Activated CD4-positive, alpha-beta memory T cell treated with anti-CD3 and anti-CD28 coated beads for 36 hours (primary cell): ENCODE measurements at regions not wholly inside any gene's neighbourhood (a gene's known extent, or its start where the extent isn't known, plus 50 kb on each side); places are given as distances from the start of the nearest gene placed in this dataset.

Experiments used
- CTCF ChIA-PET: fragments of 350-600 bp; sonication (Branson Sonifier 250); formaldehyde crosslinking; loops from one replicate; lab custom pipeline; 2021; ENCODE audit warnings: antibody characterized with exemption, inconsistent platforms; lab: Charles Lee
- POLR2A ChIA-PET: fragments of 350-600 bp; sonication (Branson Sonifier 250); formaldehyde crosslinking; loops from one replicate; lab custom pipeline; 2021; ENCODE audit warnings: antibody characterized with exemption; lab: Charles Lee
- DNase-seq: peaks from one replicate; pipeline ENCODE4 v3.0.0-alpha.2; 2020
- H3K27ac Mint-ChIP-seq: one replicate; pipeline ENCODE4 v1.8.0; 2021; ENCODE audit warnings: mixed read lengths
- H3K27me3 Mint-ChIP-seq: one replicate; pipeline ENCODE4 v1.8.0; 2021; ENCODE audit warnings: mixed read lengths
- H3K36me3 Mint-ChIP-seq: one replicate; pipeline ENCODE4 v1.8.0; 2021; ENCODE audit warnings: mixed read lengths
- H3K4me1 Mint-ChIP-seq: one replicate; pipeline ENCODE4 v1.8.0; 2021; ENCODE audit warnings: low read depth, mixed read lengths
- H3K4me3 Mint-ChIP-seq: one replicate; pipeline ENCODE4 v1.8.0; 2021; ENCODE audit warnings: mild to moderate bottlenecking, mixed read lengths
- H3K9me3 Mint-ChIP-seq: one replicate; pipeline ENCODE4 v1.8.0; 2021; ENCODE audit warnings: mixed read lengths
- intact Hi-C: fragments of 100-400 bp; cut with micrococcal nuclease; formaldehyde crosslinking; loops from one replicate; pipeline ENCODE4 v1.15.1; 2023

GRCh38 chr9:80049096-80049782, 477.5 kb downstream of the TLE4 start:
- no peak for DNase-seq
- CTCF ChIA-PET: no interaction called here
- POLR2A ChIA-PET: no interaction called here
- H3K27me3 Mint-ChIP-seq: peaks cover 3% of the 10 kb centered on the region
- no peak overlapping the region for H3K4me3 Mint-ChIP-seq
- no peaks in the 10 kb centered on the region for H3K4me1 Mint-ChIP-seq
- H3K9me3 Mint-ChIP-seq: peaks cover 12% of the 10 kb centered on the region
- H3K27ac Mint-ChIP-seq: no peak overlapping the region
- no peaks in the 10 kb centered on the region for H3K36me3 Mint-ChIP-seq
- intact Hi-C loops: no loop called here

DNA sequence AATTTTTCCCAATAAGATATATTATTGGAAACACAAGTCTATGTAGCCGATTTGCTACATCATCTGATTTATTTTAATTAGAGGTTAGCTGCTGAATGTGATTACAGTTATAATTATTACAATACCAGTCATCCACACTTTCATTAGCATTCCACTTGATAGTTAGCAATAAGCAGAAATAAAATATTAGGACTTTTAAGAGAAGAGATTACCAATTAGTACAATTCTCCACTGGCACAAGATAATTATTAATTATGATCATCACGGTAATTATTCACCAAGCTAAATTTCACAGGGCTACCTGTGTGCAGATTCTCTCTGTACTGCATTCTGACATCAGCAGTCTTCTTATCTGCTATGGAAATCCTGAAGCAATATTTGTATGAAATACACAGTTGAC, 474.7 kb downstream of the TLE4 start:
- no peaks in the 10 kb centered on the region for H3K4me1 Mint-ChIP-seq
- H3K4me3 Mint-ChIP-seq: no peak overlapping the region
- H3K9me3 Mint-ChIP-seq: peaks cover under 1% of the 10 kb centered on the region
- no peak overlapping the region for H3K27ac Mint-ChIP-seq
- H3K27me3 Mint-ChIP-seq: peaks cover 3% of the 10 kb centered on the region
- no peak for DNase-seq
- ChIA-PET POLR2A (no interaction called here), CTCF (no interaction called here)
- intact Hi-C loops: no loop called here
- H3K36me3 Mint-ChIP-seq: no peaks in the 10 kb centered on the region

GRCh38 chr9:80041821-80042220, 470.1 kb downstream of the TLE4 start:
- H3K27me3 Mint-ChIP-seq: no peaks in the 10 kb centered on the region
- no peak for DNase-seq
- no peaks in the 10 kb centered on the region for H3K9me3 Mint-ChIP-seq
- intact Hi-C loops: no loop called here
- no peaks in the 10 kb centered on the region for H3K36me3 Mint-ChIP-seq
- H3K4me3 Mint-ChIP-seq: no peak overlapping the region
- H3K27ac Mint-ChIP-seq: no peak overlapping the region
- no peaks in the 10 kb centered on the region for H3K4me1 Mint-ChIP-seq
- ChIA-PET CTCF (no interaction called here), POLR2A (no interaction called here)

DNA sequence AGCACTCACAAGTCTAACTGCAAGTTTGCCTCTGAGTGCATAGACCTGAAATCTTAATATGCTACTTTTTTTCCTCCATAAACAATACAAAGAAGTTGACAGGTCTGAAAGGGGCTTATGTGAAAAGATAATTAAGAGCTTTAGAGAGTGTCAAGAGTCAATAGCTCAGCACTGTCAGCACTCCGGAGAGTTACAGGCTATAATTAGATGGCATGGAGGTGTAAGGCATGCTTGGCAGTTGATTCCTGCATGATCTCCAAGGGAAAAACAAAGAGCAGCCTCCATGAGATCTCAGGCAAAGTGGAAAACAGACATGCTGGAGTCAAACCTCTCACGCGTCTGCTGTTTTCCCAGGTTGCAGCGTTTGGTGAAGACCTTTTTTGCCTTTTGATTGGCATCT, 468.7 kb downstream of the TLE4 start:
- DNase-seq: no peak
- H3K4me1 Mint-ChIP-seq: no peaks in the 10 kb centered on the region
- H3K4me3 Mint-ChIP-seq: no peak overlapping the region
- ChIA-PET CTCF (no interaction called here), POLR2A (interaction anchor here (0.6 kb wide), 1 partner anchor 468 kb away, joined by 3 read pairs; no protein-coding TSS in a partner anchor)
- no peaks in the 10 kb centered on the region for H3K9me3 Mint-ChIP-seq
- H3K27me3 Mint-ChIP-seq: no peaks in the 10 kb centered on the region
- intact Hi-C loops: no loop called here
- no peak overlapping the region for H3K27ac Mint-ChIP-seq
- H3K36me3 Mint-ChIP-seq: no peaks in the 10 kb centered on the region

- peaks cover 3% of the 10 kb centered on the region for H3K27me3 Mint-ChIP-seq
- H3K4me3 Mint-ChIP-seq: no peak overlapping the region
- ChIA-PET CTCF (no interaction called here), POLR2A (no interaction called here)
- no peaks in the 10 kb centered on the region for H3K36me3 Mint-ChIP-seq
- H3K9me3 Mint-ChIP-seq: peaks cover 8% of the 10 kb centered on the region
- no peak for DNase-seq
- intact Hi-C loops: no loop called here
- H3K4me1 Mint-ChIP-seq: no peaks in the 10 kb centered on the region
- no peak overlapping the region for H3K27ac Mint-ChIP-seq
Measured at GRCh38 chr9:80030801-80031200, 459.0 kb downstream of the TLE4 start.

DNA sequence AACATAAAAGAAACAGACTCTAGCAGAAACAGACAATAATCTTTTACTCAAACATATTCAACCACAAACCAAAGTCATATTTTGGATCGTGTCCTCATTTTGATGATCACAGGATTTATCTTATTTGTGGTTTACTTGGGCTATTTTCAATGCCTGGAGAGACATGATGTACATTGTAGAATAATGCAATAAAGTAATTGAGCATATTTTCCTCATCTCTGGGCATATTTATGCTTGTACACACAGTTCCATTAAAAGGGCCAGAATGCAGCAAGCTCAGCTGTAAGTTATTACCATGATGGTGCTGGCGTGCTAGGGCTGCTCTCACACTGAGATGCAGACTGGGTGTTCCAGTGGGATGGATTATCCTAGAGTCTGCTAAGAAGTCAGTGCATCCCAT, 456.7 kb downstream of the TLE4 start:
- intact Hi-C loops: no loop called here
- H3K9me3 Mint-ChIP-seq: peaks cover 6% of the 10 kb centered on the region
- H3K36me3 Mint-ChIP-seq: no peaks in the 10 kb centered on the region
- H3K27ac Mint-ChIP-seq: no peak overlapping the region
- no peak overlapping the region for H3K4me3 Mint-ChIP-seq
- POLR2A ChIA-PET: no interaction called here
- peaks cover 3% of the 10 kb centered on the region for H3K27me3 Mint-ChIP-seq
- CTCF ChIA-PET: no interaction called here
- H3K4me1 Mint-ChIP-seq: no peaks in the 10 kb centered on the region
- no peak for DNase-seq

DNA sequence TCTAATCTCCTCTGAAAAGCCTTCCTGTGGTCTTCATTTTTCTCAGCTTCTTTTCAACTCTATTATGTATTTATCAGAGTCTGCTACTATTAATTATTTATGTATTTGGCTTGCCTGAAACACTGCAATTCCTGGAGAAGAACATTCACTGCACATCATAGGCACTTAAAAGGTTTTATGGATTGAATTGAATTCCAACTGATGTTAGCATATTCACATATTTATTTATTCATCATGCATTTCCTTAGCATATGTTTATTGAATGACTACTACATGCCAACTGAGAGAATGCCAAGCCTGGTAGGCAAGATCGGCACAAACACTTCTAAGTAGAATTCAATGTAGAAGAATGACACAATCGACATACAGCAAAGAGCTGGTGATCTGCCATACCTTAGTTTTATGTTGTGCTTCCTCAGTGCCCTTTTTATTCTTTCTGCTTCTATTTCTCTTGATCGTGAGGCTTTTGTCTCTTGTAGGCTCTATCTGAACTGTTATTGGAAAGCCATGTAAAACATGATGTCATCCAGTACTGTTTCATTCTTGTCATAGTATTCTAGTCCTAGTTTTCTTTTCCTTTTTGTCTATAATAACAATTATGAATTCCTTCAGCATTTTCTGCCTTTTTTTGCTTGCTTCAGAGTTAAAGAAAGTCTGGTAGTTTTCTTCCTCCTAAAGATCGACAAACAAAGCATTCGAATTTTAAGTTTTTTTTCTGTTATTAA, 454.2 kb downstream of the TLE4 start:
- Mint-ChIP-seq H3K27me3 (peaks cover 3% of the 10 kb centered on the region), H3K36me3 (no peaks in the 10 kb centered on the region), H3K27ac (no peak overlapping the region), H3K4me1 (no peaks in the 10 kb centered on the region), H3K9me3 (no peaks in the 10 kb centered on the region), H3K4me3 (no peak overlapping the region)
- intact Hi-C loops: no loop called here
- ChIA-PET CTCF (no interaction called here), POLR2A (no interaction called here)
- no peak for DNase-seq

GRCh38 chr9:80025131-80025530, 453.4 kb downstream of the TLE4 start:
- ChIA-PET CTCF (no interaction called here), POLR2A (no interaction called here)
- Mint-ChIP-seq H3K4me1 (no peaks in the 10 kb centered on the region), H3K36me3 (no peaks in the 10 kb centered on the region), H3K4me3 (no peak overlapping the region), H3K27ac (no peak overlapping the region), H3K9me3 (no peaks in the 10 kb centered on the region), H3K27me3 (peaks cover 4% of the 10 kb centered on the region)
- intact Hi-C loops: no loop called here
- no peak for DNase-seq

- Mint-ChIP-seq H3K9me3 (no peaks in the 10 kb centered on the region), H3K36me3 (no peaks in the 10 kb centered on the region), H3K4me1 (no peaks in the 10 kb centered on the region), H3K4me3 (no peak overlapping the region), H3K27ac (no peak overlapping the region), H3K27me3 (peaks cover 3% of the 10 kb centered on the region)
- intact Hi-C loops: no loop called here
- ChIA-PET POLR2A (no interaction called here), CTCF (no interaction called here)
- no peak for DNase-seq
Measured at GRCh38 chr9:80020530-80020929, 448.8 kb downstream of the TLE4 start.

DNA sequence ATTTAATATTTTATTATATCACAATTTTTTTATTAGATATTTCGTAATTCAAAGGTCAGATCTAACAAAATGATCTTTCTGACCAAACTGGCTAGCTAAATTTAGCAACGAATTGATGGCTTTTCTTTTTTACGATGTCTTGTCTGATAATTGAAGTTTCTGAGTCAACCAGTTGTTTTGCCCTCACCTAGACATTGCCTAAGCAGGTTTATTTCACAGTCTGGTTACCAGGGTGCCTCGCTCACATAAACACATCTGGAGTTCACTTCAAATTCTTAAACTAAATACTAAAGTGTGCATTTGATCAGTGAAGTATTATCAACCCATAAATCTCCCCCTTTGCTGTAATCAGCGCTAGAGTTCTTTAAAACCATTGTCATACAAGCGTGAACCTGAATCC, 448.3 kb downstream of the TLE4 start:
- intact Hi-C loops: no loop called here
- Mint-ChIP-seq H3K27ac (no peak overlapping the region), H3K4me3 (no peak overlapping the region)

DNA sequence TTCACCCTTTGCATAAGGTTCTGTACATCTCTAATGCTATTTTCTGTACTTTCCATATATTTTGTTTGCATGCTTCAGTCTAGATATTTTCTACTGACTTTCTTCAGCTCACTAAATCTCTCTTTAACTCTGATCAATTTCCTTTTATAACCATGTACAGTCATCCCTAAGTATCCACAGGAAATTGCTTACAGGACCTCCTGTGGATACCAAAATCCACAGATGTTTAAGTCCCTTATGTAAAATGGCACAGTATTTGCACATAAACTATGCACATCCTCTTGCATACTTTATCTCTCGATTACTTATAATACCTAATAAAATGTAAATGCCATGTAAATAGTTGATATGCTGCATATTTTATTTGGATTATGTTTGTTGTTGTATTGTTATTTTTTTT, 442.1 kb downstream of the TLE4 start:
- Mint-ChIP-seq H3K27ac (no peak overlapping the region), H3K36me3 (no peaks in the 10 kb centered on the region), H3K27me3 (no peaks in the 10 kb centered on the region), H3K4me1 (no peaks in the 10 kb centered on the region), H3K4me3 (no peak overlapping the region), H3K9me3 (peaks cover 11% of the 10 kb centered on the region)
- DNase-seq: no peak
- intact Hi-C loops: no loop called here
- ChIA-PET POLR2A (no interaction called here), CTCF (no interaction called here)

More for the DNA sequence above, 448.3 kb downstream of the TLE4 start:
- H3K4me1 Mint-ChIP-seq: no peaks in the 10 kb centered on the region
- peaks cover 3% of the 10 kb centered on the region for H3K27me3 Mint-ChIP-seq
- CTCF ChIA-PET: no interaction called here
- H3K9me3 Mint-ChIP-seq: no peaks in the 10 kb centered on the region
- no peaks in the 10 kb centered on the region for H3K36me3 Mint-ChIP-seq
- POLR2A ChIA-PET: no interaction called here
- DNase-seq: no peak

DNA sequence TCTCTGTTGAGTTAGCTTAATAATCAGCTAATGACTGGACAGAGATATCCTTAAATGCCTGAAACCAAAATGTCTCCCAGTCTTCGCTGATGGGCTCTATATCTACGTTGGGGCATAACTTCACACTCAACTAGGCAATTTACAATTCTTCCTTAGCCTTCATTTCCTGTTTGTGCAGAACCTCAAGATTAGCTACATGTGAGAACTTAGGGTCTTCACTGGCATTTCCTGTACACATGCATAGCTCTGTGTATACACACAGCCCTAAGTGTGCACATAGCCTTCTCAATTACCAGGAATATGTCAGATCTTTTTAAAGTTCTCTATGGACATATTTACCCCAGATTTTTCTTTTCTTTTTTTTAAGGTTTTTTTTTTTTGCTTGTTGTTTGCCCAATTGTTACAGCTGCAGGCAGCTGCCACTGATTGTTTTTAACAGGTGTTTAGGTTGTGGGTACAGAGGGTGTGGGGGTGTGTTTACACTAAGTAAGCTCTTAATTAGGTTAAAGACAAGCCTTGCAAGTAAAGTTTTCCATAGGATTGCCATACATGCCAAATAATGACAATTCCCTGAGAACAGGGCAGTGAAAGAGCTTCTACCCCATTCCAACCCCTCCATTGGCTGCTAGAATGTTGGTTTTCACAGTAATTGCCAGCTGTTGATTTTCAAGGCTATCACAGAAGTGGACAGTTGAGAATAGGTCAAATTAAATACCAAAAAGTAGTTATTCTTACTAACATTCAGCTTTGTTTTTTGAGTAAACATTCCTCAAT, 441.0 kb downstream of the TLE4 start:
- H3K27ac Mint-ChIP-seq: no peak overlapping the region

More for the DNA sequence above, 441.0 kb downstream of the TLE4 start:
- no peaks in the 10 kb centered on the region for H3K4me1 Mint-ChIP-seq
- ChIA-PET CTCF (interaction anchor here (0.7 kb wide), 1 partner anchor 222 kb away, joined by 4 read pairs; no protein-coding TSS in a partner anchor), POLR2A (no interaction called here)
- DNase-seq: no peak
- no peaks in the 10 kb centered on the region for H3K27me3 Mint-ChIP-seq
- H3K4me3 Mint-ChIP-seq: no peak overlapping the region
- peaks cover 11% of the 10 kb centered on the region for H3K9me3 Mint-ChIP-seq
- intact Hi-C loops: no loop called here
- H3K36me3 Mint-ChIP-seq: no peaks in the 10 kb centered on the region
